ENCODE measurements at regions not wholly inside any gene's neighbourhood (a gene's known extent, or its start where the extent isn't known, plus 50 kb on each side); places are given as distances from the start of the nearest gene placed in this dataset.
"Not testable (repeated sequence)": the region's sequence is repeated elsewhere in the genome, so short reads cannot be mapped to it uniquely, and the experiment has no call there.

GRCh38 chr7:82592416-82592815 is 148.8 kb upstream of the CACNA2D1 start:
- intact Hi-C loops (cut with DNase I), result no loop called here
- no peaks in the 10 kb centered on the region for H3K27me3 ChIP-seq
- H3K9me3 ChIP-seq, result no peaks in the 10 kb centered on the region
- no peak for ATAC-seq
- 48 to 60% methylated on average over 1 of the region's 1 CpG for WGBS, 2 donors
- H3K27ac ChIP-seq, result no peak overlapping the region
- no peaks in the 10 kb centered on the region for H3K36me3 ChIP-seq (replicated peaks in 1 of 2; ENCODE audit: insufficient read depth in 1 of 2, low read depth in 2 of 2)
- DNase-seq, result no peak
- H3K4me1 ChIP-seq, result no peaks in the 10 kb centered on the region
- H3K4me3 ChIP-seq, result no peak overlapping the region
- TF ChIP-seq CTCF (IDR thresholded peaks at IDR 0.05), result no peak
- TF ChIP-seq POLR2A (IDR thresholded peaks at IDR 0.05), result no peak

- Histone ChIP-seq H3K4me3 (no peak overlapping the region), H3K27ac (no peak overlapping the region), H3K36me3 (replicated peaks in 1 of 2; ENCODE audit: insufficient read depth in 1 of 2, low read depth in 2 of 2) (no peaks in the 10 kb centered on the region), H3K4me1 (no peaks in the 10 kb centered on the region), H3K9me3 (no peaks in the 10 kb centered on the region), H3K27me3 (no peaks in the 10 kb centered on the region)
- DNase-seq, result no peak
- intact Hi-C loops (cut with DNase I), result no loop called here
- ATAC-seq, result no peak
- 62 to 70% methylated on average over 3 of the region's 3 CpGs for WGBS, 2 donors
- TF ChIP-seq POLR2A (IDR thresholded peaks at IDR 0.05), result no peak
- TF ChIP-seq CTCF (IDR thresholded peaks at IDR 0.05), result no peak
Measured at GRCh38 chr7:82579047-82579446, 135.5 kb upstream of the CACNA2D1 start.

GRCh38 chr7:82578430-82578829 is 134.9 kb upstream of the CACNA2D1 start:
- ATAC-seq (peak; percentile 68), DNase-seq (no peak)
- Histone ChIP-seq H3K4me3 (no peak overlapping the region), H3K9me3 (no peaks in the 10 kb centered on the region), H3K4me1 (no peaks in the 10 kb centered on the region), H3K27me3 (no peaks in the 10 kb centered on the region), H3K36me3 (replicated peaks in 1 of 2; ENCODE audit: insufficient read depth in 1 of 2, low read depth in 2 of 2) (no peaks in the 10 kb centered on the region), H3K27ac (no peak overlapping the region)
- 19 to 28% methylated on average over 1 of the region's 1 CpG for WGBS, 2 donors
- TF ChIP-seq CTCF (IDR thresholded peaks at IDR 0.05) (no peak), POLR2A (IDR thresholded peaks at IDR 0.05) (no peak)
- intact Hi-C loops (cut with DNase I), result no loop called here

GRCh38 chr7:82572195-82572880 is 128.8 kb upstream of the CACNA2D1 start:
- ATAC-seq, result peak; percentile 77
- 1 to 2% methylated on average over 9 of the region's 9 CpGs for WGBS, 2 donors
- DNase-seq, result peak; percentile 83 to 87 (median 85)
- no peaks in the 10 kb centered on the region for H3K27me3 ChIP-seq
- no peak overlapping the region for H3K4me3 ChIP-seq
- H3K27ac ChIP-seq, result no peak overlapping the region
- intact Hi-C loops (cut with DNase I), result no loop called here
- peaks cover 5% of the 10 kb centered on the region for H3K4me1 ChIP-seq
- peak; percentile 73 to 89 (median 81) for TF ChIP-seq CTCF (IDR thresholded peaks at IDR 0.05)
- TF ChIP-seq POLR2A (IDR thresholded peaks at IDR 0.05), result no peak
- no peaks in the 10 kb centered on the region for H3K36me3 ChIP-seq (replicated peaks in 1 of 2; ENCODE audit: insufficient read depth in 1 of 2, low read depth in 2 of 2)
- H3K9me3 ChIP-seq, result no peaks in the 10 kb centered on the region

GRCh38 chr7:82571047-82571446 is 127.5 kb upstream of the CACNA2D1 start:
- H3K27ac ChIP-seq; intact Hi-C loops (cut with DNase I); H3K4me1 ChIP-seq; H3K9me3 ChIP-seq; ATAC-seq; H3K27me3 ChIP-seq; H3K36me3 ChIP-seq (replicated peaks in 1 of 2; ENCODE audit: insufficient read depth in 1 of 2, low read depth in 2 of 2); H3K4me3 ChIP-seq; DNase-seq: not testable (repeated sequence)
- 52 to 56% methylated on average over 4 of the region's 4 CpGs for WGBS, 2 donors
